ENCODE measurements at regions not wholly inside any gene's neighbourhood (a gene's known extent, or its start where the extent isn't known, plus 50 kb on each side); places are given as distances from the start of the nearest gene placed in this dataset.

- peak; percentile 73 for TF ChIP-seq CTCF (IDR thresholded peaks at IDR 0.05; ENCODE audit: poor library complexity, severe bottlenecking)
- TF ChIP-seq SMC3 (conservative IDR thresholded peaks at IDR 0.05; ENCODE audit: poor library complexity) = peak; percentile 86
- no peak for TF ChIP-seq TAF1 (IDR thresholded peaks at IDR 0.05; ENCODE audit: low read depth)
- TF ChIP-seq POLR2AphosphoS5 (IDR thresholded peaks at IDR 0.05) = no peak
- no peak for TF ChIP-seq MXI1 (conservative IDR thresholded peaks at IDR 0.05; ENCODE audit: poor library complexity, severe bottlenecking)
- TF ChIP-seq EP300 (conservative IDR thresholded peaks at IDR 0.05; ENCODE audit: poor library complexity, severe bottlenecking) = no peak
- TF ChIP-seq EZH2 (IDR thresholded peaks at IDR 0.05; ENCODE audit: borderline replicate concordance, insufficient read depth, low read length, poor library complexity, severe bottlenecking) = no peak
- no peak for TF ChIP-seq REST (IDR thresholded peaks at IDR 0.05; ENCODE audit: borderline replicate concordance)
Measured at GRCh38 chr5:135729321-135729786, 105.1 kb upstream of the SLC25A48 start.

Data from neural cell (in vitro differentiated cells).